Stimulated activated CD4-positive, alpha-beta T cell treated with anti-CD3 and anti-CD28 coated beads, Interleukin-1b, Interleukin-23, amount 100 ng/mL, for 48 hours (primary cell): ENCODE measurements at regions not wholly inside any gene's neighbourhood (a gene's known extent, or its start where the extent isn't known, plus 50 kb on each side); places are given as distances from the start of the nearest gene placed in this dataset.
A peak's percentile ranks its signal among the peaks of the same experiment; 100 is the strongest.
"Not testable (repeated sequence)": the region's sequence is repeated elsewhere in the genome, so short reads cannot be mapped to it uniquely, and the experiment has no call there.

Source experiments
- DNase-seq: peaks from one replicate; pipeline ENCODE4 v3.0.0-alpha.2; 2020

- no peak for DNase-seq
These were observed 207.3 kb upstream of the ADO start for GRCh38 chr10:62597226-62597625.

- no peak for DNase-seq
These were observed 205.4 kb upstream of the ADO start for GRCh38 chr10:62599161-62599560.

GRCh38 chr10:62606551-62606950, 198.0 kb upstream of the ADO start:
- not testable (repeated sequence) for DNase-seq

- DNase-seq, result not testable (repeated sequence)
These were observed 196.2 kb upstream of the ADO start for GRCh38 chr10:62608189-62608875.

- peak; percentile 83 for DNase-seq
These were observed 193.8 kb upstream of the ADO start for GRCh38 chr10:62610649-62611229.

GRCh38 chr10:62613424-62613823, 191.1 kb upstream of the ADO start:
- no peak for DNase-seq

- no peak for DNase-seq
These were observed 190.7 kb upstream of the ADO start for GRCh38 chr10:62613859-62614258.

- peak; percentile 45 for DNase-seq
These were observed 189.9 kb upstream of the ADO start for GRCh38 chr10:62614389-62615157.

GRCh38 chr10:62616885-62617590, 187.5 kb upstream of the ADO start:
- DNase-seq, result no peak

- DNase-seq, result no peak
These were observed 186.9 kb upstream of the ADO start for GRCh38 chr10:62617652-62618051.

GRCh38 chr10:62618054-62618453, 186.5 kb upstream of the ADO start:
- no peak for DNase-seq

- no peak for DNase-seq
These were observed 185.7 kb upstream of the ADO start for GRCh38 chr10:62618576-62619412.

GRCh38 chr10:62619413-62619738, 185.1 kb upstream of the ADO start:
- no peak for DNase-seq

- no peak for DNase-seq
These were observed 184.0 kb upstream of the ADO start for GRCh38 chr10:62620491-62620890.

- no peak for DNase-seq
These were observed 181.3 kb upstream of the ADO start for GRCh38 chr10:62623223-62623622.

- DNase-seq, result no peak
These were observed 179.0 kb upstream of the ADO start for GRCh38 chr10:62625484-62625883.

- no peak for DNase-seq
These were observed 178.4 kb upstream of the ADO start for GRCh38 chr10:62626079-62626478.

- no peak for DNase-seq
These were observed 177.7 kb upstream of the ADO start for GRCh38 chr10:62626817-62627216.

GRCh38 chr10:62627983-62628382, 176.5 kb upstream of the ADO start:
- no peak for DNase-seq

- DNase-seq, result no peak
These were observed 173.3 kb upstream of the ADO start for GRCh38 chr10:62631241-62631640.

- peak; percentile 44 for DNase-seq
These were observed 172.3 kb upstream of the ADO start for GRCh38 chr10:62632071-62632809.

- DNase-seq, result no peak
These were observed 170.5 kb upstream of the ADO start for GRCh38 chr10:62633976-62634375.
